Hepatocyte (in vitro differentiated cells): ENCODE measurements at regions not wholly inside any gene's neighbourhood (a gene's known extent, or its start where the extent isn't known, plus 50 kb on each side); places are given as distances from the start of the nearest gene placed in this dataset.

Experiments used
- EZH2 ChIP-seq: fragments of 200-600 bp; sonication (generic); IDR thresholded peaks from 2 replicates; pipeline ENCODE4 v1.6.1; 2016; ENCODE audit warnings: antibody characterized with exemption, mild to moderate bottlenecking, borderline replicate concordance
- EZH2phosphoT487 ChIP-seq: fragments of 200-600 bp; sonication (generic); IDR thresholded peaks from one replicate; pipeline ENCODE4 v1.6.1; 2018; ENCODE audit warnings: antibody characterized with exemption, mild to moderate bottlenecking, low read depth, moderate library complexity; ENCODE audit not compliant: unreplicated experiment, severe bottlenecking
- TF ChIP-seq, protein P1 (sequence below): fragments of 200-600 bp; sonication (generic); IDR thresholded peaks from 2 replicates; pipeline ENCODE4 v1.5.1; 2016; ENCODE audit warnings: antibody characterized with exemption, mild to moderate bottlenecking; ENCODE audit not compliant: poor library complexity

- TF ChIP-seq EZH2phosphoT487 (no peak), EZH2 (no peak)
- TF ChIP-seq, protein P1, sequence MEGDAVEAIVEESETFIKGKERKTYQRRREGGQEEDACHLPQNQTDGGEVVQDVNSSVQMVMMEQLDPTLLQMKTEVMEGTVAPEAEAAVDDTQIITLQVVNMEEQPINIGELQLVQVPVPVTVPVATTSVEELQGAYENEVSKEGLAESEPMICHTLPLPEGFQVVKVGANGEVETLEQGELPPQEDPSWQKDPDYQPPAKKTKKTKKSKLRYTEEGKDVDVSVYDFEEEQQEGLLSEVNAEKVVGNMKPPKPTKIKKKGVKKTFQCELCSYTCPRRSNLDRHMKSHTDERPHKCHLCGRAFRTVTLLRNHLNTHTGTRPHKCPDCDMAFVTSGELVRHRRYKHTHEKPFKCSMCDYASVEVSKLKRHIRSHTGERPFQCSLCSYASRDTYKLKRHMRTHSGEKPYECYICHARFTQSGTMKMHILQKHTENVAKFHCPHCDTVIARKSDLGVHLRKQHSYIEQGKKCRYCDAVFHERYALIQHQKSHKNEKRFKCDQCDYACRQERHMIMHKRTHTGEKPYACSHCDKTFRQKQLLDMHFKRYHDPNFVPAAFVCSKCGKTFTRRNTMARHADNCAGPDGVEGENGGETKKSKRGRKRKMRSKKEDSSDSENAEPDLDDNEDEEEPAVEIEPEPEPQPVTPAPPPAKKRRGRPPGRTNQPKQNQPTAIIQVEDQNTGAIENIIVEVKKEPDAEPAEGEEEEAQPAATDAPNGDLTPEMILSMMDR, result no peak
Measured at GRCh38 chr22:48588151-48588877, 1239.4 kb downstream of the BRD1 start.
